Ecto neural progenitor cell (in vitro differentiated cells): ENCODE measurements at regions not wholly inside any gene's neighbourhood (a gene's known extent, or its start where the extent isn't known, plus 50 kb on each side); places are given as distances from the start of the nearest gene placed in this dataset.
"Not testable (repeated sequence)": the region's sequence is repeated elsewhere in the genome, so short reads cannot be mapped to it uniquely, and the experiment has no call there.

ENCODE experiments used
- DNase-seq: peaks from one replicate; pipeline ENCODE4 v3.0.0-alpha.2; 2018; ENCODE audit warnings: low spot score

GRCh38 chr2:111668274-111668616 lies 215.7 kb downstream of the ANAPC1 start:
- peak; percentile 9 for DNase-seq

- DNase-seq: peak; percentile 9
Observed at GRCh38 chr2:111668741-111669140, 215.3 kb downstream of the ANAPC1 start.

- peak; percentile 27 for DNase-seq
Observed at GRCh38 chr2:111669928-111670695, 213.9 kb downstream of the ANAPC1 start.

GRCh38 chr2:111670776-111671175 lies 213.2 kb downstream of the ANAPC1 start:
- peak; percentile 24 for DNase-seq

- peak; percentile 7 for DNase-seq
Observed at GRCh38 chr2:111671426-111672150, 212.4 kb downstream of the ANAPC1 start.

- not testable (repeated sequence) for DNase-seq
Observed at GRCh38 chr2:111672641-111673040, 211.4 kb downstream of the ANAPC1 start.

- DNase-seq: no peak
Observed at GRCh38 chr2:111673526-111673925, 210.5 kb downstream of the ANAPC1 start.

- no peak for DNase-seq
Observed at GRCh38 chr2:111675419-111676194, 208.4 kb downstream of the ANAPC1 start.

GRCh38 chr2:111676291-111676822 lies 207.6 kb downstream of the ANAPC1 start:
- DNase-seq: no peak

- DNase-seq: no peak
Observed at GRCh38 chr2:111678161-111678560, 205.8 kb downstream of the ANAPC1 start.

GRCh38 chr2:111678651-111679050 lies 205.3 kb downstream of the ANAPC1 start:
- no peak for DNase-seq

- no peak for DNase-seq
Observed at GRCh38 chr2:111679202-111679601, 204.8 kb downstream of the ANAPC1 start.

GRCh38 chr2:111684611-111685010 lies 199.4 kb downstream of the ANAPC1 start:
- DNase-seq: no peak

GRCh38 chr2:111685342-111685741 lies 198.7 kb downstream of the ANAPC1 start:
- no peak for DNase-seq

GRCh38 chr2:111686994-111687393 lies 197.0 kb downstream of the ANAPC1 start:
- no peak for DNase-seq

- DNase-seq: no peak
Observed at GRCh38 chr2:111687911-111688310, 196.1 kb downstream of the ANAPC1 start.

GRCh38 chr2:111688482-111688881 lies 195.5 kb downstream of the ANAPC1 start:
- DNase-seq: no peak

GRCh38 chr2:111689174-111689573 lies 194.8 kb downstream of the ANAPC1 start:
- DNase-seq: no peak

- no peak for DNase-seq
Observed at GRCh38 chr2:111689941-111690340, 194.1 kb downstream of the ANAPC1 start.

- DNase-seq: no peak
Observed at GRCh38 chr2:111691164-111691875, 192.7 kb downstream of the ANAPC1 start.

- DNase-seq: no peak
Observed at GRCh38 chr2:111692311-111692710, 191.7 kb downstream of the ANAPC1 start.

GRCh38 chr2:111694700-111695101 lies 189.3 kb downstream of the ANAPC1 start:
- DNase-seq: no peak
